ENCODE measurements at regions not wholly inside any gene's neighbourhood (a gene's known extent, or its start where the extent isn't known, plus 50 kb on each side); places are given as distances from the start of the nearest gene placed in this dataset.
"Not testable (repeated sequence)": the region's sequence is repeated elsewhere in the genome, so short reads cannot be mapped to it uniquely, and the experiment has no call there.

DNA sequence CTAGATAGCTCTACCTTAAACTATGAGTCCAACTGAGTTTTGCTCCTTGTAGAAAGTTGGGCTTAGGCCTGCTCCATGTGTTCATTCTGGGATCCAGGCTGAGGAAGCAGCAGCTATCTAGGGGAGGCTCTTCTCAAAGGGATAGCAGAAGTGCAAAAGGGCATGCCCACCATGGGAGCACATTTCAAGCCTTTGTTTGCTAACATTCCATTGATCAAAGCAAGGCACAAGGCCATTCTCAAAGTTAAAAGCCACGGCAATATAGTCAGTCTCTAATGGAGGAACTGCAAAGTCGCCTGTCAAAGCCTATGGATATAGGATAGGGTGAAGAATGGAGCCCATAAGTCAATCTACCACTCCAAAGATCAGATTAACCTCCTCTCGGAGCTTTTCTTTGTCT, 488.1 kb upstream of the ARX start:
- H3K36me3 ChIP-seq: no peaks in the 10 kb centered on the region

DNA sequence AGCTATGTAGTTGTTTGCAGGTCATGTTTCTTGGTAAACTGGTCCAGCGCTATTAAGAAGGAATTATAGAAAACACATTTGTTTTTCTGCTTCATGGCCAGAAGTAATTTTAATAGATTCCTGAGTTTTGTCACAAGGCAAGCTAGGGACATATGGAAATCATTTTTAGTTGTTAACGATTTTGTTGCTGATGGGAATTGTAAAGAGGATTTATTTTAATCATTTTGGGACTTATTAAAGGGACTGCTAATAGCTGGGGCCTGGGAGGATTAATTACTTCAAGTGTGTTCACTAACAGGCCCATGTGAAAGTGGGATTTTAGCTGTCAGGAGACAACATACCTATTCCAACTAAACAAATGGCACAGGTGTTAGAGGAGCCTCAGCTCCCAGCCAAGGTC, 492.0 kb upstream of the ARX start:
- H3K4me1 ChIP-seq: no peaks in the 10 kb centered on the region
- TF ChIP-seq EZH2phosphoT487 (IDR thresholded peaks at IDR 0.05): no peak
- no peak for TF ChIP-seq EZH2 (IDR thresholded peaks at IDR 0.05)
- TF ChIP-seq, protein P1, sequence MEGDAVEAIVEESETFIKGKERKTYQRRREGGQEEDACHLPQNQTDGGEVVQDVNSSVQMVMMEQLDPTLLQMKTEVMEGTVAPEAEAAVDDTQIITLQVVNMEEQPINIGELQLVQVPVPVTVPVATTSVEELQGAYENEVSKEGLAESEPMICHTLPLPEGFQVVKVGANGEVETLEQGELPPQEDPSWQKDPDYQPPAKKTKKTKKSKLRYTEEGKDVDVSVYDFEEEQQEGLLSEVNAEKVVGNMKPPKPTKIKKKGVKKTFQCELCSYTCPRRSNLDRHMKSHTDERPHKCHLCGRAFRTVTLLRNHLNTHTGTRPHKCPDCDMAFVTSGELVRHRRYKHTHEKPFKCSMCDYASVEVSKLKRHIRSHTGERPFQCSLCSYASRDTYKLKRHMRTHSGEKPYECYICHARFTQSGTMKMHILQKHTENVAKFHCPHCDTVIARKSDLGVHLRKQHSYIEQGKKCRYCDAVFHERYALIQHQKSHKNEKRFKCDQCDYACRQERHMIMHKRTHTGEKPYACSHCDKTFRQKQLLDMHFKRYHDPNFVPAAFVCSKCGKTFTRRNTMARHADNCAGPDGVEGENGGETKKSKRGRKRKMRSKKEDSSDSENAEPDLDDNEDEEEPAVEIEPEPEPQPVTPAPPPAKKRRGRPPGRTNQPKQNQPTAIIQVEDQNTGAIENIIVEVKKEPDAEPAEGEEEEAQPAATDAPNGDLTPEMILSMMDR (IDR thresholded peaks at IDR 0.05): no peak
- no peak overlapping the region for H3K4me3 ChIP-seq
- Mint-ChIP-seq H3K36me3 (no peaks in the 10 kb centered on the region), H3K4me3 (no peak overlapping the region), H3K27ac (no peak overlapping the region), H3K9me3 (peaks cover 3% of the 10 kb centered on the region), H3K27me3 (ENCODE audit: insufficient read depth, low read depth) (no peaks in the 10 kb centered on the region), H3K4me1 (no peaks in the 10 kb centered on the region)
- no peaks in the 10 kb centered on the region for H4K20me1 ChIP-seq (ENCODE audit: low read depth)
- H3K9me3 ChIP-seq (ENCODE audit: low read depth): no peaks in the 10 kb centered on the region
- no peaks in the 10 kb centered on the region for H3K79me2 ChIP-seq (ENCODE audit: low read depth)
- H3K4me2 ChIP-seq: no peak overlapping the region
- no peak overlapping the region for H2AFZ ChIP-seq (replicated peaks)
- no peaks in the 10 kb centered on the region for H3K36me3 ChIP-seq
- no peak overlapping the region for H3K9ac ChIP-seq
- H3K27me3 ChIP-seq: no peaks in the 10 kb centered on the region
- H3F3A ChIP-seq (ENCODE audit: low read depth): no peaks in the 10 kb centered on the region
- DNase-seq (ENCODE audit: low spot score): no peak
- H3K27ac ChIP-seq: no peak overlapping the region

More for the DNA sequence above, 488.1 kb upstream of the ARX start:
- Histone ChIP-seq H3K9me3 (ENCODE audit: low read depth) (peaks cover 5% of the 10 kb centered on the region), H3K27me3 (no peaks in the 10 kb centered on the region), H4K20me1 (ENCODE audit: low read depth) (no peaks in the 10 kb centered on the region), H3K79me2 (ENCODE audit: low read depth) (no peaks in the 10 kb centered on the region), H3K4me1 (no peaks in the 10 kb centered on the region), H3K9ac (no peak overlapping the region), H3K4me2 (no peak overlapping the region), H3K4me3 (no peak overlapping the region), H3F3A (ENCODE audit: low read depth) (no peaks in the 10 kb centered on the region), H2AFZ (replicated peaks) (no peak overlapping the region), H3K27ac (no peak overlapping the region)
- no peak overlapping the region for H3K27ac Mint-ChIP-seq
- H3K9me3 Mint-ChIP-seq: peaks cover 3% of the 10 kb centered on the region
- no peaks in the 10 kb centered on the region for H3K27me3 Mint-ChIP-seq (ENCODE audit: insufficient read depth, low read depth)
- no peak overlapping the region for H3K4me3 Mint-ChIP-seq
- H3K4me1 Mint-ChIP-seq: no peaks in the 10 kb centered on the region
- TF ChIP-seq, protein P1 (IDR thresholded peaks at IDR 0.05): no peak
- TF ChIP-seq EZH2 (IDR thresholded peaks at IDR 0.05) (no peak), EZH2phosphoT487 (IDR thresholded peaks at IDR 0.05) (no peak)
- H3K36me3 Mint-ChIP-seq: no peaks in the 10 kb centered on the region
- DNase-seq (ENCODE audit: low spot score): no peak

DNA sequence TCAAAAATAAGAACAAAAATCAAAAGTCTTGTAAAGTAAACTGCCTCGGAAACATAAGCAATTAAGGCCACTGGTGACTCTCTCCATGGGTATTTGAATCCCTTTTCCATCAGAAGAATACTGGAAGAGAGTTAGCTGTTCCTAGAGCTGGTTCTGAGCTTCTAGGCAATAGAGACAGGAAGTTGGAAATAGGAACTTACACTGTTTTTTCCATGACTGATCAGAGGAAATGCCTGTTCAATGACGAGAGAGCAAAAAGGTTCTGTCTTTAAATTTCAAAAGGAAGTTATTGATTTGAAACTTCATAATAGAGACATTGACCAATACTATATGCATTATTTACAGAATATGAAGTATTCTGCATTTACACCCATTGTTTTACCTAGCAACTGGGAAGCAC, 503.5 kb upstream of the ARX start:
- H3K9me3 Mint-ChIP-seq: no peaks in the 10 kb centered on the region
- no peak overlapping the region for H3K4me2 ChIP-seq
- no peaks in the 10 kb centered on the region for H3K27me3 ChIP-seq
- H3K36me3 Mint-ChIP-seq: no peaks in the 10 kb centered on the region
- no peak for DNase-seq (ENCODE audit: low spot score)
- no peaks in the 10 kb centered on the region for H3K79me2 ChIP-seq (ENCODE audit: low read depth)
- no peaks in the 10 kb centered on the region for H3K9me3 ChIP-seq (ENCODE audit: low read depth)
- H3K4me3 Mint-ChIP-seq: no peak overlapping the region
- no peaks in the 10 kb centered on the region for H3K27me3 Mint-ChIP-seq (ENCODE audit: insufficient read depth, low read depth)
- no peaks in the 10 kb centered on the region for H3K36me3 ChIP-seq
- no peaks in the 10 kb centered on the region for H4K20me1 ChIP-seq (ENCODE audit: low read depth)
- H3K4me3 ChIP-seq: no peak overlapping the region
- TF ChIP-seq, protein P1 (IDR thresholded peaks at IDR 0.05): no peak
- TF ChIP-seq EZH2phosphoT487 (IDR thresholded peaks at IDR 0.05): no peak
- TF ChIP-seq EZH2 (IDR thresholded peaks at IDR 0.05): no peak
- H2AFZ ChIP-seq (replicated peaks): no peak overlapping the region
- no peak overlapping the region for H3K27ac ChIP-seq
- no peak overlapping the region for H3K9ac ChIP-seq
- H3K4me1 Mint-ChIP-seq: no peaks in the 10 kb centered on the region
- no peak overlapping the region for H3K27ac Mint-ChIP-seq
- no peaks in the 10 kb centered on the region for H3F3A ChIP-seq (ENCODE audit: low read depth)
- no peaks in the 10 kb centered on the region for H3K4me1 ChIP-seq

DNA sequence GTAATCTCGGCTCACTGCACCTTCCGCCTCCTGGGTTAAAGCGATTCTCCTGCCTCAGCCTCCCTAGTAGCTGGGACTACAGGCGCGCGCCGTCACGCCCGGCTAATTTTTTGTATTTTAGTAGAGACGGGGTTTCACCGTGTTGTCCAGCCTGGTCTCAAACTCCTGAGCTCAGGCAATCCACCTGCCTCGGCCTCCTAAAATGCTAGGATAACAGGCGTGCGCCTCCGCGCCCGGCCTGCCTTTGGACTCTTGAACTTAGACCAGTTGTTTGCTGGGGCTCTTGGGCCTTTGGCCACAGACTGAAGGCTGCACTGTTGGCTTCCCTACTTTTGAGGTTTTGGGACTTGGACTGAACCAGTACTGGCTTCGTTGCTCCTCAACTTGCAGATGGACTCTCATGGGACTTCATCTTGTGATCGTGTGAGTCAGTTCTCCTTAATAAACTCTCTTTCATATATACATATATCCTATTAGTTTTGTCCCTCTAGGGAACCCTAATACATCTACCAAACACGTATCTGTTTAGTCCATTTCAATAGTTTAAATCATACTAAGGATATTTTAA, 506.8 kb upstream of the ARX start:
- not testable (repeated sequence) for H3K36me3 Mint-ChIP-seq; H3K9me3 ChIP-seq (ENCODE audit: low read depth); H3K9me3 Mint-ChIP-seq; H4K20me1 ChIP-seq (ENCODE audit: low read depth); H3F3A ChIP-seq (ENCODE audit: low read depth); DNase-seq (ENCODE audit: low spot score); H3K4me1 ChIP-seq; H3K27me3 ChIP-seq; H3K79me2 ChIP-seq (ENCODE audit: low read depth); H3K27ac ChIP-seq; H3K4me3 ChIP-seq; H3K9ac ChIP-seq; H3K27ac Mint-ChIP-seq; H2AFZ ChIP-seq (replicated peaks); H3K27me3 Mint-ChIP-seq (ENCODE audit: insufficient read depth, low read depth); H3K4me1 Mint-ChIP-seq; H3K4me3 Mint-ChIP-seq; H3K4me2 ChIP-seq; H3K36me3 ChIP-seq
